ENCODE measurements at regions not wholly inside any gene's neighbourhood (a gene's known extent, or its start where the extent isn't known, plus 50 kb on each side); places are given as distances from the start of the nearest gene placed in this dataset.
"Not testable (repeated sequence)": the region's sequence is repeated elsewhere in the genome, so short reads cannot be mapped to it uniquely, and the experiment has no call there.

DNA sequence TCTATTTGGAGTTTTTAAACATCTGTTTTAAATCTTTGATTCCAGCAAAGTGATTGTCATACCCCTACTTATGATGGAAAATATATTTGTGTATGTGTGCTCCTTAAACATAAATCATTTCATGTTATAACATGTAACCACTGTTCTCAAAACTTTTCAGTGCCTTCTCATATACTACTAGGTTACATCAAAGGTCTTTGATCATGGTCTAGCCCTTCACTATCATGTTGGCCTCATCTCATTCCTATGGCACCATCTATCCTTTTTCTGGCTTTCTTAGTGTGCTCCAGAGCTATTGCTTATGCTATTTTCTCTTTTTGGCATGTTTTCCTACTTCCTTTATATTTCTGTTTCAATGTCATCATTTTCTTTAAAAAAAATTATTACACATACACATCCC is 367.9 kb upstream of the SLC39A10 start:
- no peak for DNase-seq

DNA sequence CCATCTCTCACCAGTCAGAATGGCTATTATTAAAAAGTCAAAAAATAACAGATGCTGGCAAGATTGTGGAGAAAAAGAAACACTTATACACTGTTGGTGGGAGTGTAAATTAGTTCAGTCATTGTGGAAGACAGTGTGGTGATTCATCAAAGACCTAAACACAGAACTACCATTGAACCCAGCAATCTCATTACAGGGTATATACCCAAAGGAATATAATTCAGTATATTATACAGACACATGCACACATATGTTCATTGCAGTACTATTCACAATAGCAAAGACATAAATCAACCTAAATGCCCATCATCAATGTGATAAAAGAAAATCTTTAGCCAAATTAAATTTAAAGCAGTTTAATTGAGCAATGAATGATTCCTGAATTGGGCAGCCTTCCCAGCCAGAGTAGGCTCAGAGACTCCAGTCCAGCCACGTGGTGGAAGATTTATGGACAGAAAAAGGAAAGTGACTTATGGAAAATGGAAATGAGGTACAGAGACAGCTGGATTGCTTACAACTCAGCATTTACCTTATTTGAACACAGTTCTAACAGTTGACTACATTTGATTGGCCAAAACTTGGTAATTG is 377.1 kb upstream of the SLC39A10 start:
- DNase-seq: no peak

DNA sequence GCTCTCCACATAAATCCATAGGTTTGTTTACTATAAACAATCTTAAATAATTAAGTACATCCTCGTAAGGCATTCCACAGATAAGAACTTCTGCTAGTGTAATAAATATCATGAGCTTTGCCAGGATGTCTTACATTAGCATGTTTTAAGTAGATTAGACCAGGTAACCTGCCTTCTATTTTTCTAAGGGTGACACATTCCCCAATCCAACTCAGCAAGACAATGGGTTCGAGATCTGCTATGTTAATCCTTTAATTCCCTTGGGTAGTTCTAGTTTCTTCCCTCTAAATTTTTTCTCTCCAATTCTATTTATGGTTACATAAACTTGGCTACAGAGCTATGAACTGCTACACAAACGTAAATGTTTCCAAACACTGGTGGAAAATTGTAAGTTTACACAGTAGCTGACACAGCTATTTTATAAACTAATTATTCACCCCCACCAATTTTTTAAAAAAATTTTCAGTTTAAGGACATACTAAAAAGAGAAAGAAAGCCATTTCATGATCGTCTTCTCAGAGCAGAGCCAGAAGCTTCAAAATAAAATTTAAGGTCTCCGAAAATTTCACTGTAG is 386.5 kb upstream of the SLC39A10 start:
- DNase-seq: no peak

DNA sequence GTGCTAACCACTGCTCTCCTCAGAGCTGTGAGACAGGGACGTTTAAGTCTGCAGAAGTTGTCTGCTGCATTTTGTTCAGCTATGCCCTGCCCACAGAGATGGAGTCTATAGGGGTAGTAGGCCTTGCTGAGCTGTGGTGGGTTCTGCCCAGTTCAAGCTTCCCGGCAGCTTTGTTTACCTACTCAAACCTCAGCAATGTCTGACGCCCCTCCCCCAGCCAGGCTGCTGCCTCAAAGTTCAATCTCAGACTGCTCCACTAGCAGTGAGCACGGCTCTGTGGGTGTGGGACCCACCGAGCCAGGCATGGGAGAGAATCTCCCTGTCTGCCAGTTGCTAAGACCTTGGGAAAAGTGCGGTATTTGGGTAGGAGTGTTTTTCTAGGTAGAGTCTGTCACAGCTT is 387.8 kb upstream of the SLC39A10 start:
- DNase-seq: no peak

DNA sequence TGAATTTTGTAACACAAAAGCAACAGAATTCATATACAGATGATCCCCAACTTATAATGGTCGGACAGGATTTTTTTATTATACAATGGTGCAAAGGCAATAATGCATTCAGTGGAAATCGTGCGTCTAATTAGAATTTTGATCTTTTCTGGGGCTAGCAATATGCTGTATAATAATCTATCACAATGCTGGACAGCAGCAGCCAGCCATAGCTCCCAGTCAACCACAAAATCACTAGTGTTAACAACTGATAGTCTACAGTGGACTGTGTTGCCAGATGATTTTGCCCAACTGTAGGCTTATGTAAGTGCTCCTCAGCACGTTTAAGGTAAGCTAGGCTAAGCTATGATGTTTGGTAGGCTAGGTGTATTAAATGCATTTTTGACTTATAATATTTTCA is 399.0 kb upstream of the SLC39A10 start:
- no peak for DNase-seq

DNA sequence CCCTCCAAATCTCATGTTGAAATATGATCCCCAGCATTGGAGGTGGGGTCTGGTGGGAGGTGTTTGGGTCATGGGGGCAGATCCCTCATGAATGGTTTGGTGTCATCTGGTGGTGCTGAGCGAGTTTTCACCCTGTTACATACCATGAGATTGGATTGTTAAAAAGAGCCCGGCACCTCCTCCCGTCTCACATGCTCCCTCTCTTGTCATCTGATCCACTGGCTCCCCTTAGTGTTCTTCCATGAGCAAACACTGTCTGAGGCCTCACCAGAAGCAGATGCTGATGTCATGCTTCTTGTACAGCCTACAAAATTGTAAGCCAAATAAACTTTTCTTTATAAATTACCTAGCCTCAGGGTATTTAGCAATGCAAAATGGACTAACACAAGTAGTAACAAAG is 405.0 kb upstream of the SLC39A10 start:
- DNase-seq: no peak

DNA sequence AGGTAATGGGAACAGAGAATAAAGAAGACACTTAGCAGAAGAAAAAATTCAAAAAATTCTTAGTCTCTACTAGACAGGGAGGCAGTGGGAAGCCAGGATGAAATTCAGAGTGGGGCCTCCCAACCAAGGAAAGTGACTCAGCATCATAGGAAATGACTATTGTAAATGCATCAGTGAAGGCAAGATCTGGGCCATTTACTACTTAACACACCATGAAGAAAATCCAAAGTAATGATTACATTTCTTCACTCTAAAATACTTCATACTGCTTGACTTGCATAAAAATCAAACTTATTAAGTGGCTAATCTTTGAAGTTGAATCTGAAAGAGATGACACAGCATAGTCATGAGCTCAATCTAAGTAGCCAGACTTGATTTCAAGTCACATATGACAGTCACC is 405.8 kb upstream of the SLC39A10 start:
- no peak for DNase-seq

DNA sequence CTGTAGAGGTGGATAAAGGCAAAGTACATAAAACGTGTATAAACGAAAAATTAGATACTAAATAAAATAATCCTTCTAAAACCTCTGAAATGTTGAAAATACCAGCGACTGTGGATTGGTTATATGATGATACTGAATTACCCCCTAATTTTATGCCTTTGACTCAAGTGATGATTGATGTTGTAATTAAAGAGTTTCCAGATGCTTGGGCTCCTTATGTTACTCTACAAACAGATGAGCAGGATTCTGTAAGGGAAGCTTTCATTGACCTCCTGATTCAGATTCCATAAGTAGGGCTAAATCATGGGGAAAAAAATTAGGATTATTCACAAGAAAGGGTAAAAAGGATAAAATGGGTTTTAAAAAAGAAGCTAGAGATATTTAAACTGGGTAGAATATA is 418.2 kb upstream of the SLC39A10 start:
- no peak for DNase-seq

DNA sequence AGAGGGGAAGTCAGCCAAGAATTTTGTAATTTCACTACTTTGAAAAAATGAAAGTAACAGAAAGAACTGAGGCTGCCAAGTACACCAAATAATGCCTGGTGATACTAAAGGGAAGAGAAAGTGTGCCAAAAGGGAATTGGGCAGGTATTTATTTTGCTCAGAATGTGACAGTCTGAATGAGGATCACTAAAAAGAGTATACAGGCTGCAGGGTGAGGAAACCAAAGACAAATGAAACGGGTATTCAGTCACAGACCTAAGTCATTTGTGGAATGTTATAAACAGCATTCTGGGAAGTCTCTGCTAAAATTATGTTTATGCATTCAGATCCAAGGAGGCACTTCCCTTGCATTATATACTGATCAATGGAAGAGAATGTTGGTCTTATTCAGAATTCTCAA is 418.6 kb upstream of the SLC39A10 start:
- no peak for DNase-seq

DNA sequence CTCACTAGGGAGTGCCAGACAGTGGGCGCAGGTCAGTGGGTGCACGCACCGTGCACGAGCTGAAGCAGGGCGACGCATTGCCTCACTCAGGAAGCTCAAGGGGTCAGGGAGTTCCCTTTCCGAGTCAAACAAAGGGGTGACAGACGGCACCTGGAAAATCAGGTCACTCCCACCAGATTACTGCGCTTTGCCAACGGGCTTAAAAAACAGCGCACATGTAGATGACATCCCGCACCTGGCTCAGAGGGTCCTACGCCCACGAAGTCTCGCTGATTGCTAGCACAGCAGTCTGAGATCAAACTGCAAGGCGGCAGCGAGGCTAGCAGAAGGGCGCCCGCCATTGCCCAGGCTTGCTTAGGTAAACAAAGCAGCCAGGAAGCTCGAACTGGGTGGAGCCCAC is 428.5 kb upstream of the SLC39A10 start:
- not testable (repeated sequence) for DNase-seq

DNA sequence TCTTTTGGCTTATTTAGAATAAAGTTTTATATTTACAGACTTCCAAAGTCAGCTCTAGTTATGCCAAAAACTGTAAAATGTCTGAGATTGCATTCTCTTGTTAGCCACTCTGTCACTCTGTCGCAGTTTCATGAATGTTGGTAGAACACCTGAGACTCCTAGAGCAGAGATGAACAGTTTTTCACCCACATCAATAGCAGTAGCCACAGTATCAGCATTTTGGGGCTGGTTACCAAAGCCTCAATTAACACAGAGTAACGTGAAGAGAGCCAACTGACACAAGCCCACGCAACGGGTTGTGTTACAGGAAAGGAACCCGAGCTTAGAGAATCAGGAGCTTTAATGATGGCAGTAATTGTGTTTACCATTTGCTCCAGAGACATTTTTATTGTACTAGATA is 443.0 kb upstream of the SLC39A10 start:
- DNase-seq: no peak

DNA sequence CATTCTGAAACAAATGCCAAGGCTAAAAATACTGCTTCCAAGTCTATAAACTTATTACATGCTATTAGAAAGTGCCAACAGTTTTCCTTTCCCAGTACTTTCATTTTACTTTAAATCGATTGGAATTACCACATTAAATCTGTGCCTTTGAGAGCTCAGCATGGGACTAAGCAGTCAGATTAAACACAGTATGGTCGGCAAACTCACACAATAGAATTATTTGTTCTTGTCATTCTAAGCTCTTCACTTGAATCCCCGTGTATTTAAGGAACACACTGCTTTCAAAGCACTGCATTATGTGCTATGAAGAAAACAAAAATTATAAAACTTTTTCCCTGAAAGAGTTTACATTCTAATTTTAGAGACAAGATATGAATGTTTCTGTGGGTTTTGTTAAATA is 444.4 kb upstream of the SLC39A10 start:
- no peak for DNase-seq

DNA sequence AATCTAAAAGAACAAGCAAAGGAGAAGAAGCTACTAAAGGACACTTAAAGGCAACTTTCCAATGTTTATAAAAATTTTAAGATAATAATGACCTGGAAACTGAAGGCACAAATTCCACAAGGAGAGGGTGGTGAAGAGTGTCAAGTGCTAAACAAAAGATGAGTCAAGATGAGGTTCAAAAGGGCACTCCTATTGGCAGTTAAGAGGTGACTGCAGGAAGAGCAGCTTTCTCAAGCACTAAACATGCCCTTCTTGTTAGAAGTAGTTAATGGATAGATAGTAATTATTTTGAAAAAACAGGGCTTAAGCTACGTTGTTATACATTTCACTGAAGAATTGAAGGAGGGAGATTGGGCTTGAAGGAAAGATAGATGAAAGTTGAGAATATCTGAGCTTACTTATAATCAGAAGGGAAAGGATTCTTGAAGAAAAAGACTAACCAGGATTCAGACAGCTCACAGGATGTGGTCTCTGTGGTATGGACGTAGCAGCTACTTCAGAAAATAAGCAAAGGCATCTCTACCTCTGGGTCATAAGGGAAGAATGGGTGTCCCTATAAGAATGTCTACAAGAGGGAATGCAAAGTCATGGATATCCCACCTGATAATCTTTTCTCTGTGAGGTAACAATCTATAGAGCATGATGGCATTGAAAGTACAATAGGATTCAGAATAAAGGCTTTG is 454.7 kb upstream of the SLC39A10 start:
- no peak for DNase-seq

DNA sequence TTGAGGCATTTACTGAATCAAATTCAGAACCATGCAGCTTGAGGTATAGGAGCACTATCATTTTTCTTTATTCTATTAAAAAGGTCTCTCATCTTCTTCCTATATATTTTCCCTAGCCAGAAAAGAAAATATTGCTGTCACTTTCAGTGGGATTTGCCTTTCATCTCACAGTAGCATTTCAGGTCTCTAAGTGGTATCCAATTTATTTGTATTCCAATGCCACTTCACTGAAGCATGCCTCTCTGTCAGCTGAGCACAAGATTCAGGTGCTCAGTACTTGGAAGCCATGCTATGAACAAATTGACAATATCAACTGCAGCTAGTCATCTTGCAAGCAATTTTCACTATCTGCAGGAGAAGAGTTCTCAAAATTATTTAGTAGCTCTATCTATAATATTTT is 457.2 kb upstream of the SLC39A10 start:
- DNase-seq: no peak

DNA sequence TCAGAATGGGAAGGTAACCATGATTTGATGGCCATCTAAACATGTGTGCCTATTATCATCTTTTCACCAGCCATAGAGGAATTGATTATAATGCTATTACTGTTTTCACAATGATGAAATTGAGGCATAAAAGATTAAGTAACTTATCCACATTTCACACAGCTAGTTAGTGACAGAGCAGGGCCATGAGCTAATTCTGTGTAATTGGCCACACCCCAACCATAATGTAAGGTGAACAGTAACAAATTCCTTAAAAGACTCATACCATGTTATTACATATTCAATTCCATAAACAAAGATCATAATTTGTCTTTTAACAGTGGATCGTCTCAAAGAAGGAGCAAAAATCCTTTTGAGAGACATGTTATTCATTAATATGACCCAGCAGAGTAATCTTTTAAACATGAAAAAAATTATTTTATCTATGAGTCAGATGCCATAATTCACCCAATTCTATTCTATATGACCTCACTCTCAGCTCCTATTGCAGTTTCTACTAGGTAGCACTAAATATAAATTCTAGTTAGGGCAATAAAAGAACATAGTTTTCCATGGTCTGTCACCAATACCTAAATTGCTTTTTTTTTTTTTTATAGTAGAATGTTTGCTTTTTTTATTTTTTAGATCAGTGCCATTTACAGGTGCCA is 475.8 kb upstream of the SLC39A10 start:
- DNase-seq: no peak

DNA sequence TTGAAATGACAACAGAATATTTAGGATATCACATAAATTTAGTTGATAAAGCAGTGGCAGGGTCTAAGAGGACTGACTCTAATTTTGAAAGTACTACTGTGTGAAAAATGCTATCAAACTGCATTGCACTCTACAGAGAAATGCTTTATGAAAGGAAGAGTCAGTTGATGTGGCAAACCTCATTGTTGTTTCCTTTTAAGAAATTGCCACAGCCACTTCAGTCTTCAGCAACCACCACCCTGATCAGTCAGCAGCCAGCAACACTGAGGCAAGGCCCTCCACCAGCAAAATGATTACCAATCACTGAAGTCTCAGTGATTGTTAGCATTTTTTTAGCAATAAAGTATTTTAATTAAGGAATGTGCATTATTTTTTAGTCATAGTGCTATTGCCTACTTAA is 488.7 kb upstream of the SLC39A10 start:
- no peak for DNase-seq

DNA sequence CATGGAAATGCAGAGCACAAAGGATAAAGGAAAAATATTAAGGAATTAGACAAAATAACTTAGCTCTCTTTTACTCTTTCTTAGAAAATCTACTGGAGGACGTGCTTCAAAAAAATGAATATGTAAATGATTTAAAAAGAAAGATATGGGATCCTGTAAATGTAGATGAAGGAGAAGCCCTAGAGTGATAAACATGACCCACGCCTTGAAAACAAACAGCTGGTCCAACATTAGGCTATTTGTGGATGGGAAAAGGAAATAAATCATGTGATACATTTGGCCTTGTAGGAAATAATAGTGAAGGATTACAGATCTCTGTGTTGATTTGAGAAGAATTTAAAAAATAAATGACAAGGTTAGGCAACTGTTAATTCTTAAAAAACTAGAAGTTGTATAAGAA is 492.1 kb upstream of the SLC39A10 start:
- no peak for DNase-seq

DNA sequence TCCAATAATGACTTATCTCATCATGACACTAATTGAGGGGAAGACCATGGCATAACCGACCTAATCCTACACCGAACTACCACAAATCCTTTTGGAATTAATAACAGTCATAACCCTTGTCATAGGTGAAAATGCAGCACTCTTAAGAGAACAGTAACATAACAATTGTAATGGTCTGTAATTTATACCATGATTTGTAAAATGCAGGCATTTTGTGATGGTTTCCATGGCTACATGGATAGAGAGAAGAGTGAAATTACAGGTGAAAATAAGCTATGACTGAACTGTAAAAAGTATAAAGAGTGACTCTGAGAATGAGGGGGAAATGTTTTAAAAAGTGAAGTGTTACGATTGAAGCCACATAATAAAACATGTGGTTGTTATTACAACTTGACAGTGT is 494.1 kb upstream of the SLC39A10 start:
- no peak for DNase-seq

DNA sequence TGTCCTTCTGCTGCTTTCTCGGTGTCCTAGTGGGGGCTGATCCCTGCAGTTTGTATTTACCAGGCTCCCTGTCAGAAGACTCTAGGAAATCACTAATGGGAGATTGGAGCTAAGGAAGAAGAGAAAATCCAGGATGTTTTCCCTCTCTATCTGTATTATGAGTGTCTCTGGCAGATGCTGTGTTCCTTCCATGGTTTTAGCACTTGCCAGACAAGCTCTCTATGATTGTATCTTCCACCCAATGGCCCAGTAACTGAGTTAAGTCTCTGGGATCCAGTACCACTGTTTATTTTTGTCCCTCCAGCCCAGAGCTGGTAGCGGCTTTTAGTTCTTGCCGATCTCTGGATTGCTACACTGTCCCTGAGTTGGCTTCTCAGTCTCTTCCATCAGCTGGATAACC is 494.8 kb upstream of the SLC39A10 start:
- no peak for DNase-seq

DNA sequence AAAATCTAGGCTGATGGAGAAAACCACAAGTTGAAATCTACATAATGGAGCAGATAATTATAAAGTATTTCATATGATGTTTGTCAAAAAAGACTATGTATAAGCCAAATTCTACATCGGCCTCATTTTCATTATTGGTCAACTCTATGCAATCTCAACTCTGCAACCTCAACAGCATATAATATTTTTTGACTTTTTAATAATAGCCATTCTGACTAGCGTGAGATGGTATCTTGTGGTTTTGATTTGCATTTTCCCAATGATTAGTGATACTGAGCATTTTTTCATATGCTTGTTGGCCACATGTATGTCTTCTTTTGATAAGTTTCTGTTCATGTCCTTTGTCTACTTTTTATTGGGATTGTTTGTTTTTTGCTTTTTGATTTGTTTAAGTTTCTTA is 496.1 kb upstream of the SLC39A10 start:
- DNase-seq: no peak

DNA sequence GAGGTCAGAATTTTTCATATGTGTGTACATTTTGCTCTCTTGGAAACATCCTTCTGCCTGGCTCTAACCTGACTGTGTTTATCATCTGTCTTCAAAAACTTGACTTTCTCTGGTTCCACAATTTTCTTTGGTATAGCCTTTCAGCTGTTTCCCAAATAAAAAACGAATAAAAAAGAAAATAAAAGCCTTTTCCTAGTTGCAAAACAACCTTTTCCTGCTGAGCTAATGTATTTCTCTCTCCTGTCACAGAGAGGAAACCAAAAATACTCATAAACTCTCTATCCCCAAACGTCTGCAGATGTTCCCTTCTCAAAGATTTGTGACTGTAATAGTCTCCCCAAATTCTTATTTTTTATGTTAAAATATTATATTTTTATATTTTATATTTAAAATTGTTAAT is 505.3 kb upstream of the SLC39A10 start:
- no peak for DNase-seq

DNA sequence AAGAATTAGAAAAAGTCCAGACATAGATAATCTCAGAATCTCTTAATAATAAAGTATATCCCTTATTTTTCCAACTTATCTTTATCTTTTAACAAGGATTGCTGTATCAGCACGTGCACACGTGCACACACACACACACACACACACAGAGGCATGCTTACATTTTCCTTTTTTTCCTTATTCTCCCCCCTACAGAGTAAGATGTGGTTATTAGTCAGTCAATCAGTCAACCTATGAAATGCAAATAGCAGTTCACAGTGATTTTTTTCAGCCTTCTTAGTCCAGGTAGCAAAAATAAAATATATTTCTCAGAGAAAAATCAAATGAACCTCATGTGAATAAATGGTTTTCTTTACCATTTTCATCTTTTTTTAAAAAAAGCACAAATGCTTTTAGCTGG is 506.2 kb upstream of the SLC39A10 start:
- DNase-seq: no peak

DNA sequence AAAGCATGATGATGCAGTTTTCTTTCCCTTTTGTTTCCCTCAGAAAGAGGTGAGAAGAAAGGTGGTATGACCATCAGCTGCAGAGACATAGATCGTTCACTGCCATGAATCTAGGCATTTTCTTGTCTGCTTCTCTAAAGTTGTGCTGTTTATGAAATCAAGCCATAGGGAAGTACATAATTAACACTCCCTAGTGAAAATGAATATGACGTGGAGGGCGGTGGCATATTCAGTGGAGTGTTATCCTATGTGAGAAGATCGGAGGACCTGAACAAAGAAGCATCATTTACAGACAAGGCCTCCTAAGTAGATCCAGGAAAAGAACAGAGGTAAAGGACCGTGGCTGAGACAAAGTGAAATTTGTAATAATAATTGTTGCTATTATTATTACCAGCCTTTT is 509.0 kb upstream of the SLC39A10 start:
- DNase-seq: no peak

DNA sequence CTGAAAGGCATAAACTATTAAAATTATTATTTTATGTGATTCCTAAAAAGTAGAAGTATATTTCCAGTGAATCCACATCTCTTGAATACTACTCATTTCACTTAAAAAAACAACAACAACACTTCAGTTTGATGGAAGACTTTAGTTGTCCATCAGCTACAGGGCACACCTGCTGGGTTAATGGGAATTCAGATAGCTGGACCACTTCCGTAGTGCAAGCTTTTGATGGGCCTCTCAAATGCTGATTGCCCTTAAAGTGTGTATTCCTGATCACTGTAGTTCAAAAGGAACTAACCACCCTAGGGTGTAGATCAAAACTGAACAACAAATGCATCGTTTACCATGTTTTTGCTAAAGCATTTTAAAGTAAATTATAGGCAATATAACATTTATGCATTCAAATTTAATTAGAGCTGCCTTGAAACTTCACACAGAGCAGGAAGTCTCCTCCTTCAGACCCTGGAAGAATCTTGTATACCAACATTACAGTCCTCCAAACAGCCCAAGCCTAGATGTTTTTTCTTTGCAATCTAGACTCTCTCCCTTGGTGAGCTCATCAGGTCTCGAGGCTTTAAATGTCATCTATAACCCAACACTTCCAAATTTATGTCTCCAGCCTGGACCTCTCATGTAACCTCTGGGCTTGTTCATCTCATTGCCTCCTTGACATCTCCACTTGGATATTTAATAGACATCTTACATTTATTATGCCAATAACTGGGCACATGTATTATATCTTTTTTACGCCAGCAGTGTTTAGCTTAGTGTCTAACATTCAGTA is 510.1 kb upstream of the SLC39A10 start:
- DNase-seq: no peak
